Stimulated activated CD8-positive, alpha-beta memory T cell treated with anti-CD3 and anti-CD28 coated beads, Interleukin-4, amount 100 ng/mL, for 1 hour (primary cell): ENCODE measurements at regions not wholly inside any gene's neighbourhood (a gene's known extent, or its start where the extent isn't known, plus 50 kb on each side); places are given as distances from the start of the nearest gene placed in this dataset.

ENCODE experiments used
- DNase-seq, 2 donors: peaks; one replicate each; pipeline ENCODE4 v3.0.0-alpha.2; 2020; ENCODE audit warnings: low read depth in 2 of 2, low spot score in 1 of 2

DNA sequence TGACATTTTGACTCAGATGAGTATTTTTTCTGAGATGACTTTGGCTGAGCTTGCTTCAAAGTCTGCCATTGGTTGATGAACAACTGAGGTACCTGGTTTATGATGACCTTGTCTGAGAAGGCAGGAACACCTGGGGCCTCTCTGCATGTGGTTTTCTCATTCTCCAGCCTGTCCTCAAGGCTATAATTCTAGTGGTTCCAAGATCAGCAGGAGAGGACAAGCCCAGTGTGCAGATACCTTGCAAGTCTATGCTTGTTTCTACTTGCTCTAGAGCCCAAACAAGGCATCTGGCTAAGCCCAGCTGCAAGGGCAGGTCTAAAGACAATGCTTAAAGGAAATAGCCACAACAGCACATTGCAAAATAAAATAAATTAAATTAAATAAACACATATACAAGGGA is 1100.0 kb downstream of the NLGN4Y start:
- no peak for DNase-seq

DNA sequence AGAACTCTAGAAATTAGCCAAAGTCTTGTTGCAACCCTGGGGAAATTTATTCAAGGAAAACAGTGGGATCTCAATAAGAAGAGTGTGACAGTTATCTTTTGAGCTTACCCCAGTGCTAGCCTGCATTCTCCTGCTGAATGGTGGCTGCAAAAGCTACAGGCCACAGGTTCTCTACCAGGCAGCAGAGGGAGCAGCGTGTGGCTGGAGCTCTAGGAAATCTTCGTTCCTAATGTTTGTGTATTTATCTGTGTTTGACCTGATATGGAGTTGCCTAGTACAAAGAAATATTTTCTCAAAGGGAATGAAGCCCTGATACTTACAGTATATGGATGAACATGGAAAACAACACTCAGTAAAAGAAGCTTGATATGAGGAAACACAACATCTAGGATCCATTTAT is 1100.6 kb downstream of the NLGN4Y start:
- no peak for DNase-seq

DNA sequence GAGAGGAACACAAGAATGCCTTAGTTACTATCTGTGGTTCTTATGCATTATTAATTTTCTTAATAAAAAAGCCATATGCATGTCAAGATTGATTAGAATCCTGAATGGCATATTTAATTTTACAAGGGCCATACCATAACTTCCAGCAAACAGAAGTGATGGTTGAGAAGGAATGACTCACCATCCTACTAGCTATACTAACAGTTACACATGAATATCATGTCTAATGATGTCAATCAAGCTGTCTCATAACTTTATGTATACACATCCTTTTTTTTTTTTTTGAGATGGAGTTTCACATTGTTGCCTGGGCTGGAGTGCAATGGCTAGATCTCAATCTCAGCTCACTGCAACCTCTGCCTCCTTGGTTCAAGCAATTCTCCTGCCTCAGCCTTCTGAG is 1123.9 kb downstream of the NLGN4Y start:
- DNase-seq: no peak

DNA sequence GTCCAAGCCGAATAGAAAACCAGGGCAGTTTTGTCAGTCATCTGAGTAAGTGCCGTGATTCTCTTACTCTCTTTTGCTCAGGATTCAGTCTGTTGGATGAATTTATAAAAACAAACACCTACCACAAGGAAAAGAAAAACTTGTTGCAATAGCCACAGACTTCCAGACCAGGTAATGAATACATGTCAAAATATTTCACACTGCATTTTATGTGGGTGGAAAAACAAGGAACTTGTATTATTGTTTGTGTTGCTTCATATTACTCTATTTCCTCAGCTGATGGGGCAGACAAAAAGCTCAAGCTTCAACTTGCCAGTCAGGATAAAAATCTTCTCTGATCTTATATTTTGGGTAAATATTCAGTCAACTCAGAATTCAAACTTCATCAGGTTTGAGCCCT is 1125.7 kb downstream of the NLGN4Y start:
- DNase-seq: no peak

DNA sequence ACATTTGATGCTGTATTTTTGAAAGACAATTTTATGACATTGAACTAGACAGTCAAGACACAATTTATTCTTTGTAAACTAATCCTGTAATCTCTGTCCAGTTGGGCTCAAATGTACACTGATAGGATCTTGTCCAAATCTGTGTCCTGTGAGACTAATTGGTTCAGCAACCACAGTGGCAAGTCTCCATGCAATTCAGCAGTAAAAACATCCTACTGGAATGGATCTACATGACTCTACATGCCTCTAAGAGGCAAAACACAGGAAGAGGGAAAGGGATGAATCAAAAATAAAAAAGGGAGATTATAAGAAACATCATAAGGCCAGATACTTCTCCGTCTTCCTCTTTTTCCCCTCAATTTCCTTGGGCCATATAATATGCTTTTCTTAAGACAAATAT is 1164.2 kb downstream of the NLGN4Y start:
- DNase-seq: no peak

DNA sequence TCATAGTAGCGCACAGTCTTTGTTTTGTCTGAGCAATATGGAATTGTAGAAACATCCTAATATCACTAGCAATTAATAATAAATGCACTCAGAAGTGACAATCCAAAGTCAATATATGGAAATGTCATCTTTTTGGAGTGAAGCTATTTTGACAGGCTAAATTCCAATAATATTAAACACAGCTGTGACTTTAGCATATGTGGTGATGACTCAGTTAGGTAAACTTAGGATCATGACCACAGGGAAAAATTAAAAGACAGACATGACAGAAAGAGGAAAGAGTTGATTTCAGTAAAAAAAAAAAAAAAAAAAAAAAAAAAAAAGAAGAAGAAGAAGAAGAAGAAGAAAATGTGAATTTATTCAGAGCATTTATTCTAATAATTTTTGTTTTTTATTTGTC is 1165.7 kb downstream of the NLGN4Y start:
- DNase-seq: no peak

DNA sequence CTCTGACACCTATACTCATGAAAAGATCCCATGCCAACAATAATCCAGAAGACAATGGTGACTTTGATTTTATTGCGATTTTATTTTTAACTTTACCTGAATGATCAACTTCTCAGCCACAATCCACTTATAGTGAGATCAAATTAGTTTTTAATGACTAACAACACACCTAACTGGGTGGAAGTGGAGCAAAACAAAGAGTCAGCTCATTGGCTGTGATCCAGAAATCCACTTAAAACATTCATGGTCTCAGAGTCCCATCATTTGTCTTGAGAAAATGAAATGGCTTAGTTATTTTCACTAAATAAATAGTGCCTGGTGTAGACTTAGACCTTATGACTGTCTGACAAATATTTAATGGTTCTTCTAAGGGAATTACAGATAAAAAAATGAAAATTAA is 1177.8 kb downstream of the NLGN4Y start:
- DNase-seq: no peak

DNA sequence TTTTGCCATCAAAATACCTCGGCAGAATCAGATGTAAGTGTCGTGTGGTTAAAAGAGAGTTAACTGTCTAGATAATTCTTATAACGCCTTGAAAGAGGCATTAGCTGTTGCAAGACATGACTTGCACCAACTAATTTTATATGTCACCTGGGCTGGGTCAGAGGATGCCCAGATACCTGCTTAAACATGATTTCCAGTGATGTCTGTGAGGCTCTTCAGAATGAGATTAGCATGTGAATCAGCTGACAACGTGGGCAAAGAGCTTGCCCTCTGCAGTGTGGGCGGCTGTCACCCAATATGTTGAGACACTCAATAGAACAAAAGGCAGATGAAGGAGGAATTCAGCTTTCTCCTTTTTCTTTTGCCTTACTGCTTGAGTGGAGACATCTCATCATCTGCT is 1180.6 kb downstream of the NLGN4Y start:
- DNase-seq: no peak

DNA sequence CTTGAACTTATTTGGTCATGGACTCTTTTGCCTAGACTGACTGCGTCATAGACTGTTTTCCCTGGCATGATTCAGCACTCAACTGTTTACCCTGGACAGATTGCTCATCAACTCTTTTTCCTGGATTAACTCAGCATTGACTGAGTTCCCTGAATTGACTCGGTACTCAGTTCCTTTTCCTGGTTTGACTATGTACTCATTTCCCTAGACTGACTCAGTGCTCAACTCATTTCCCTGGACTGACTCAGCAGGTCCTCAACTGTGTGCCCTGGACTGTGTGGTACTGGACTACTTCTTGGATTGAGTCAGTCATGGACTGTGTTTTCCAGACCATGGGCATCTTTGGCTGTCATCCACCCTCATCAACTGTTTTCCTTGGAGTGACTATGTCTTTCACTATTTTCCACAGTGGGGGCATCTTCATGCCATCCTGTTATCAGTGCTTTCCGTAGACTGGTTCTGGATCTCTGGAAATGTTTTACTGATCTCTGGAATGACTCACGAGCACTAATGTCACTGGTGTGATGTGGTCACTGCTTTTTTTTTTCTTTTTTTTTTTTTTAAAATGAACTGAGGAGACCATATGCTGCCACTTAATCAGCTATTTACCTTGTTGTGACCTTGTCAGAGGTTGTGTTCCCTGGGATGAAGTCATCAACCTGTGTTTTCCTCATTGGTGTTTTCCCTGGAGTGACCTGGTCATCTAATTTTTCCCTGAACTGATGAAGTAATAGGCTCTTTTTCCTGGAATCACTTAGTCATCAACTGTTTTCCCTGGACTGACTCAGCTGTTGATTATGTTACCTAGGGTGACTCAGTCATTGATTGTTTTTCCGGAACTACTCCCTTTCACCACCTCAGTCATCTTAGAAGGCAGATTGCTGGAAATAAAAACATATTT is 1225.5 kb downstream of the NLGN4Y start:
- no peak for DNase-seq

DNA sequence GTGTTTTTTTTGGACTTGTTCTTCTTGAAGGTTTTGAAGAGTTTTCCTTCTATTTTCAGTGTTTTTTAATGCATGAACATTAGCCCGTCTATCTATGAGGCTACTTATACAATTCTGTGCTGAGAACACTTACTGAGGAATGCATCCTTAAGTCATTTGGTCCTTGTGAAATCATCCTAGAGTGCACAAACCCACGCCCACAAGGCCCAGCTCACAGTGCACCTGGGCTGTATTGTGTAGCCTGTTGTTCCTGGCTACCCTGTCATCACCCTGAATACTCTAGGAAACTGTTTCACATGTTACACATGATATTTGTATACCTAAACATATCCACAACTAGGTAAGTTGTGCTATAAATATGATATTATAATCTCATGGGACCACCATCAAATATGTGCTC is 1226.7 kb downstream of the NLGN4Y start:
- no peak for DNase-seq

DNA sequence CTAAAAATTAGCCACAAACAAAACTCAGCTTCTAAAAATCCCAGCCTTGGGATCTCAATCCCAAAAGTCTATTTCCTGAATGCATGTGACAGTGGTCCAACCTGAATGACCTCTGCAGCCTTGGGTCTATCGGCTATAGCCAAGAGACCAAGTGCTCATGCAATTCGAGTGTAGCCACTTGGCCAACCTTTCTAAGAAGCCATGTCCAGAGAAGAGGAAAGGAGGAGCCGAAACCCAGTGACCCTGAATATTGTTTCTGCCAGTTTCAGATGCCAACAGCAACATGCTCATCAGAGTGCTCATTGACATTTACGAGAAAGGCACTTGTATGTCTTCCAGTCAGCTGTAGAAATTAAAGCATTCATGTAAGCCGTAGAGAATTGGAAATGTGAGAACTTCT is 1231.9 kb downstream of the NLGN4Y start:
- no peak for DNase-seq

DNA sequence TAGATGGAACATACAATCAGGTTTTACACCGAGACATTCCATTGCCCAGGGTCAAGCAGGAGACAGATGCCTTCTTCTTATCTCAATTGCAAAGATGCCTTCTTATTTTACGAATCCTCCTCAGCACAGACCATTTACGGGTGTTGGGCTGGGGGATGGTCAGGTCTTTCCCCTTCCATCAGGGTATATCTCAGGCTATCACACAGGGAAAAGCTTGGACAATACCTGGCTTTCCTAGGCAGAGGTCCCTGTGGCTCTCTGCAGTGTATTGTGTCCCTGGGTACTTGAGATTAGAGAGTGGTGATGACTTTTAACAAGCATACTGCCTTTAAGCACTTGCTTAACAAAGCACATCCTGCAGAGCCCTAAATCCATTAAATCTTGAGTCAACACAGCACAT is 1249.2 kb downstream of the NLGN4Y start:
- no peak for DNase-seq

DNA sequence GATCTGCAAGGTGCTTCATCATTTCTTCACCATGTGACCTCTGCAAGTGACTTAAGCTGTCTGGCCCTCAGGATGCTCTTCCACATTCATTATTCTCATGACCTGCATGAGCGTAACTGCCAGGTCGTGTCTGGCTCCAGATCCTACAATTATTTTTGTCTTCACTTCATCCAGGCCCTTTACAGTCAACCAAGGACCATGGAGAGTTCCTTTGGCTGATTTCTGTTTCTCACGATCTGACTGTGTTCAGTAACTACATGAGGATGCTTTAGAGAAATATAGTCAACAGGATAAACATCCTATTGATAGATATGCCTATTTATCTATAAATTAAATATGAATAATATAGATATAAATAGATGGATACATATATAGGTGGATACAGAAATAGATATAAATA is 1251.6 kb downstream of the NLGN4Y start:
- no peak for DNase-seq

DNA sequence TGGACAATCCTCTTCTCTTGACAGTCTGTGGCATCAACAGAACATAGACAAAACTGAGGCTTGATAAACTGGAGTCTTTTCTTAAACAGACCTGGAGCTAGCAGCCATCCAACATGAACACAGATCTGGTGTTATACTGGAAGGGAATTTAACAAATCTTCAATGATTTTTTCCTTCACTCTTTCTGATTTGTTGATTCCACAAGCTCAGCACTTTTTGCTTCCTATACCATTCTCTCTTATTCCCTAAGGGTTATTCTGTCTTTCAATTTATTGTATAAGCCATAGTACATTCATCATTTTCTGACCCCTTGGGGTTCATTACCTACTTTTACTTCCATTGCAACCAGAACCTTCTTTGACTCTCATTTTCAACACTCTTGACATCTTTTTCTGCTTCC is 1255.6 kb downstream of the NLGN4Y start:
- DNase-seq: no peak

DNA sequence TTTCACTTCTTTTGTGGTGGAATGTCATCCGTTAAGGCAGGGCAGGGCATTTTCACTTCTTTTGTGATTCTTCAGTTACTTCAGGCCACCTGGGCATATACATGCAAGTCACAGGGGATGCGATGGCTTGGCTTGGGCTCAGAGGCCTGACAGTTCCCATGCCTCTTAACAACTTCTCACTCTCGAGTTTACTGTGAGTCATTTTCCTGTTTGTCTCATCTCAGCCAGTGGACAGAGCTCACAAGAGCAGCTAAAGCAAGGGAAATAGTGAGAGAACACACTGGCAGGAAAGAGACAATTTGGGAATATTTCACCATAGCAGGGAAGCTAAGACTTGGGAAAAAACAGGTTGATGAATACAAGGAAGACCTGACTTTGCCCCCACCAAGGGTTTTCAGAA is 1275.7 kb downstream of the NLGN4Y start:
- DNase-seq: no peak

DNA sequence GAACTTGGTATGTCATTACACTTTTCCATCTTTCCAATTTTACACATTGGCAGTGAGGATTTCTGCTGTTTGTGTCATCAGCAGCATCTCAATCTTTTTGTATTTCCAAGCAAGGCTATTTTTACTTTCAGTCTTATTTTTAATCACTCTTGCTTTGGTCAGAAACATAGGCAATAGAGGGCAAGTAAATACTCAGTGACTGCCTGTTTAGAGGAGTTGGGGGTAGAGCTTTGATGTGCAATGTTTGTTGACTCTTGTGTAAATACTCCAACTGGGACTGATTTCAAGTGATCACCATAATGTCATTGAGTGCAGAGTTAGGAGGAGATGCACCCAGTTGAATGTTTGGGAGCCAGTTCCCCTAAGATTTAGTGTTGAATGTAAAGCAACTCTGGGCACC is 1281.7 kb downstream of the NLGN4Y start:
- DNase-seq: no peak

DNA sequence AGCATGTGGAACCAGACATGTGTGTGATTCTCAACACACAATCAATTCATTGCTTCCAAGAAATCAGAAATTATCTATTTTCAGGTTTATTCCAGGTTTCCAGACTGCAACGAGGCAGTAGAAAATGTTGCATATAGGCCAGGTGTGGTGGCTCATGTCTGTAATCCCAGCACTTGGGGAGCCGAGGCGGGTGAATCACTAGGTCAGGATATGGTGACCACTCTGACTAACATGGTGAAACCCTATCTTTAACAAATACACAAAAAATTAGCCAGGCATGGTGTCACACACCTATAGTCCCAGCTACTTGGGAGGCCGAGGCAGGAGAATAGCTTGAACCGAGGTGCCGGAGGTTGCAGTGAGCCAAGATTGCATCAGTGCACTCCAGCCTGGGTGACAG is 1289.9 kb downstream of the NLGN4Y start:
- no peak for DNase-seq
